ENCODE measurements at regions not wholly inside any gene's neighbourhood (a gene's known extent, or its start where the extent isn't known, plus 50 kb on each side); places are given as distances from the start of the nearest gene placed in this dataset.
"Not testable (repeated sequence)": the region's sequence is repeated elsewhere in the genome, so short reads cannot be mapped to it uniquely, and the experiment has no call there.

- no peak for DNase-seq
Measured at GRCh38 chr10:94232711-94233383, 129.9 kb downstream of the NOC3L start.

- no peak for DNase-seq
Measured at GRCh38 chr10:94235461-94235860, 127.3 kb downstream of the NOC3L start.

DNA sequence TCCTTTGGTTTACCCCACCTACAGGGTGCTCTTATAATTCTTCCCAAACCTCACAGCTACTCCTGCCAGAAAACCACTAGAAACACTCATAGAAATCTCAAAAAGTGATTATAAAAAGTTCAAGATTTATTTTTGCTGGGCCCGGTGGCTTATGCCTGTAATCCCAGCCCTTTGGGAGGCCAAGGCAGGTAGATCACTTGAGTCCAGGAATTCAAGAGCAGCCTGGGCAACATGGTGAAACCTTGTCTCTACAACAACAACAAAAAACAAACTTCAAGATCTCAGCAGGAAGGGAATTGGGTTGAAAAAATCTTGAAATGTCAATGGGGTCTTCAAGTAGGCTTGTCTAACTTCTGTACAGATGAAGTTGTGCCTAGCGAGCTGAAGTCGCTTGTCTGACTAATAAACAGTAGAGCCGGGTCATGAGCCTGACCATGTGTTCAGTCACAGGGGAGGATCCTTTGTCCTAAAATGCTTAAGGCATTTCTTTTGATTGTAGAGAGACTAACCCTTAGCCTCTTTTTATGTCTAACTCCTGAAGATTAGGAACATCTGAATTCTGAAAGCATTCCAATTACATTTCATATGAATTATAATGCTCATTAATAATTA lies 124.6 kb downstream of the NOC3L start:
- DNase-seq: no peak

- DNase-seq: no peak
Measured at GRCh38 chr10:94239696-94240095, 123.0 kb downstream of the NOC3L start.

DNA sequence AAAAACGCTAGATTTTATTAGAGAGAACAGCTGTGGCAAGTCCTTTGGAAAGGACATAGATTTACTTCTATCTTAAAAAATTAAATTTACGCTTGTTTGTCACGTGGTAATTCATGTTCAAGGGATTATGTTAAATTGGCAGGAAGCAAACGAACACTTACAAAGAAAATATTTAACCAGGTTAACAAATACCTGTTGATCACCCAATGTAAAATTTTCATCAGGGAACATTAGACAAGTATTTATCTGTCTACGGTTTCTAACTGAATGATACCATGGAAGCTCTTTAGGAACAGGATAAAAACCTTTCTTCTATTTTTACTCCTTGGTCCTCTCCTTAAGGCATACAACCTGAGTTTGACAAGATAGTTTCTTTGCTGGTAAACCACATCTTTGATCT lies 122.2 kb downstream of the NOC3L start:
- DNase-seq: no peak

DNA sequence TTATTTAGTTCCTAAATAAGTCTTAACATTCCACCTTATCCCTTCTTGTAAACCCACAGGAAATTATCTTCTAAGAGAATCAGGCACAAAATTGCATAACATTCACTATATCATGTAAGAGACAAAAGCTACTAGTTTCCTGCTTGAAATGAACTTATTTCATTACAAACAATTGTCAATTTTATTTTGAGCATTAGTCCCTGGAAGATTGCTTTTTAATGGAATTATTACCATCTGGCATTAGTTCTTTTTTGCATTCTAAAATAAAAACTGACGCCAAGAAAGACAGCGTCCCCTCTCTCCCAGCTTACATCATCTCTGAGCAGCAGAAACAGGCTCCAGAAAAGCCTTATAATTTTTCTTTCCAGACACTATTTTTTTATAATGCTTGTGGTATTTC lies 121.8 kb downstream of the NOC3L start:
- peak; percentile 30 for DNase-seq

DNA sequence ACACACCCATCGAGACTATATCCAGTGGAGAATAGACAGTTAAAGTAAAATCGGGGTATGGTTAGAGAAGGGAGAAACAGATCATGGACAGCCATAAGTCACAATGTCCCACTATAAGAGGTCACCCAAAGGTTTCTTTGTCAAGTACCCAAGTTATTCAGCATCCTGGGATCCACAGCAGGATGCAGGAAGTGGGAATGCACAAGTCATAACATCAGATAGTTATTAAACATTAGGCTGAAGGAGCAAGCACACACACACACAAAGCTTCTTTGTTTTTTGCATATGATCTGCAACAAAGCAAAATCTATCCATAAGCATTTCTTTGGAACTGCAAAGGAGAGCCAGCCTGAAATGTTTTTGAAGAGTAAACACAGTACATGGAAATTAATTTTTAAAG lies 111.6 kb downstream of the NOC3L start:
- DNase-seq: no peak

DNA sequence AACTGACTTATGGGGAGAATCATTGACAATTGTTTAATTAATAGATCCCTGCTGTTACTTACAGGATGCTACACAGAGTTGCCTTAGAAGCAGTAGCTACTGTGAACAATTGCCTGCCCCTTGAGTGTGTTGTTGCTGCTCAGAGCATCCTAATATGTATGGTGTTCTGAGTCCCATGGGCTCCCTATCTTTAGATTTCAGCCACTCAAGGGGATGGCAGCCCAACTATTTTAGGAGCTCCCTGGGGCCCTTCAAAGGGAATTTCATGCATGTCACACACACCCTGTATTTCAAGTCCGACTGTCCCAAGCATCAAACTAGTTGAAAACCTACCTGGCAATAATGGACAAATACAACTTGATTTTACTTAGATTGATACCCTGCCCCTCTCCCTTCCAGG lies 111.2 kb downstream of the NOC3L start:
- no peak for DNase-seq

GRCh38 chr10:94257407-94257806 lies 105.3 kb downstream of the NOC3L start:
- DNase-seq: not testable (repeated sequence)

DNA sequence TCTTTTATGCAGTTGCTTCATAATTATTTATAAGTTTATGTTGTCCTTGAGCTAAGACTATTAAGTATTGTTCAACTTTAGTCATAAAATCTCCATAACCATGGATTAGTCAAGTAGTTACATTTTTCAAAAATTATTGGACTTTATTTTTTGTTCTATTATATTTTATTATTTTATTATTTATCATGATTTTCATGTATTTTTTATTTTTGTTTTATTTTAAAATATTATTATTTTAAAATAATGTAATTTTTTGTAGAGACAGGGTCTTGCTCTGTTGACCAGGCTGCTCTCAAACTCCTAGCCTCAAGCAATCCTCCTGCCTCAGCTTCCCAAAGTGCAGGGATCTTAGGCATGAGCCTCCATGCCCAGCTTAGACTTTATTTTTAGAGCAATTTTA lies 102.3 kb downstream of the NOC3L start:
- DNase-seq: no peak

DNA sequence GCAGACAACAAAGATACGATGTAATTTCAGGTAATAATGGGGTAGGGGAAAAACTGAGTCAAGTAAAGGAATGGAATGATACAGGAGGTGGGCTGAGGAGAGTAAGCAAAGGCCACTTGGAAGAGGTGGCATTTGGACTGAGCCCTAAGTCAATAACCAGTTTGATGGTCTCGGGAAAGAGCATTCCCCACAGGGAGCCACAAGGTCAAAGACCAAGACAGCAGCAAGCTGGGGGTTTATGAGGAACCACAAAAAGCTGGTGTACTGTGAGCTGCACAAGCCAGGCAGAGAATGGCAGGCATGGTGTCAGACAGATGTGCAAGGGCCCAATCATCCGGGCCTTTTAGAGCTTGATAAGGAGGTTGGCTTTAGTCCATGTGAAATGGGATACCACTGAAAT lies 98.7 kb downstream of the NOC3L start:
- peak; percentile 18 for DNase-seq

DNA sequence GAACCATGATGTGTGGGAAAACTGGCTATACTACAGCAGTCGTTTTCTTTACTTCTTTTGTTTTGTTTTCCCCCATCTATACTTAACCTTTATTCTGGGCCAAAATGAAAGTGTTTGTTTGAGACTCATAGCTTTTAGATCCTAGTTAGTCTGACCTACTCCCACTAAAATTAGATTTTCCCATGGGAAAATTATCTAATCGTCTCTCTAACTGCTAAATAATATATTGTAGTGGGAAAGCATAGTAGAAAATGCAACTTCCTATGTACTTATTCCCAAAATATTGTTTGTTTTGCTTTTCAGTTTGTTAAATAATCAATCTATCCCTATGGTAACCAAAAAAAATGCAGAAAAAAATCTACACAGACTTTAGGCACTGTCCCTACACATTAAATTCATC lies 96.6 kb downstream of the NOC3L start:
- no peak for DNase-seq

DNA sequence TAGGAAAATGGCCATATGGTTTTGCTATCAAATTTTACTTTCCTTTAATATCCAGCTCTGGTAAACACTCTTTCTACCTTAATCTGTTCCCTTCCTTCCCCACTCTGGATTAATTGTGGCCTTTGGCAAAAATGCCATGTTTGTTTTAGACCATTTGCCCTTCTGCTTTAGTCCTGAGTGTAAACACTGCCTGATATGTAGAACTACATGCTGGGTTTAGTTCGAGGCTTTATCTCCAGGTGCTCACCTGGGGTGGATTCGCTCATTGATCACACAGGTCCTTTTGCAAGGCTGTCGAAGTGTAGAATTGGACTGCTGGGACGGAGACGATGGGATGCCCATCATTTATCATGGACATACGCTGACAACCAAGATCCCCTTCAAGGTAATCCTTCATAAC lies 94.1 kb downstream of the NOC3L start:
- no peak for DNase-seq

DNA sequence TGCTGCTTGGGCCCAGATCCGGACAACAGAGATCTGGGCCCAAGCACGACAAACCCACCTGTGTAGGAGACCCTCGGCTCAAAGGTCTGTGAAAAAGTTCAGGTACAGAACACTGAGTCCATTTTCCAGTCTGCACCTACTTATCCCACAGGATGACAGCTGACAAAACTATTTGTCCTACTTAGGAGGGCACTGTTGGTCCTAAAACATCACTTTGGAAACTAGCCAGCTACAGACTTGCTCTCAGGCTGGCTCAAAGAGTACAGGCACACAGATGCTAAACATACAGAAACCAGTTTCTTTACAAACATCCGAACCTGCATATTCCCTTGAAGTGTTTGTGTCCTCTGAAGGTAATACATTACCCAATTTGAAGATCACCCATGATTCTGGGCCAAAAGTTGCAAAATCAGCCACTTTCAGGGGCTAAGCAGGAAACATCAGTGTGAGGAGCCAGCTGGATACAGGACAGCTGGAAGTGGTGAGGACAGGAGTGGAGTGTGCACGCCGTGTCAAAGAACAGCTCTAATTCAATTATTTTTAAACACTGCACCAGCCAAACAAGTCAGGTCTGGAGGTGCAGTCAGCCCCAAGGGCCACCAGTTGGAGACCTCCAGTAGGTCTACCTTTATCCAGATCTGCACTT lies 88.5 kb downstream of the NOC3L start:
- no peak for DNase-seq

DNA sequence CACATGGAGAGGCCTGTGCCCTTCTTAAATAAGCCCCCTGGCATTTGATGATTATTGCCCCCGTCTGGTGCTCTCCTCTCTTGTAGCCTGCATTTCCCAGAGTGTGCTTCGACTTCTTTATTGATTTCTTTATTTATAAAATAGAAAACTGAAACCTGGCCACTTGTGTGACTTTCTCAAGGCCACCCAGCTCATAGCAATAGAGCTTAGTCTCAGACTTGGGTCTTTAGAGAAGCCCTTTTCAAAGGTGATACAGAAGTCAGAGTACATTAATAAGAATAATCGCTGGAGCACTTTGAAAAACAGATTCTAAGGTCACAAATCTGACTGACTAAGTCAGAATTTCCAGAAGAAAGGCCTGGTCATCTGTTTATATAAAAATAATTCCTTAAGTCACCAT lies 86.6 kb downstream of the NOC3L start:
- no peak for DNase-seq

- DNase-seq: no peak
Measured at GRCh38 chr10:94277450-94277849, 85.3 kb downstream of the NOC3L start.

- peak; percentile 50 for DNase-seq
Measured at GRCh38 chr10:94279835-94280709, 82.7 kb downstream of the NOC3L start.

DNA sequence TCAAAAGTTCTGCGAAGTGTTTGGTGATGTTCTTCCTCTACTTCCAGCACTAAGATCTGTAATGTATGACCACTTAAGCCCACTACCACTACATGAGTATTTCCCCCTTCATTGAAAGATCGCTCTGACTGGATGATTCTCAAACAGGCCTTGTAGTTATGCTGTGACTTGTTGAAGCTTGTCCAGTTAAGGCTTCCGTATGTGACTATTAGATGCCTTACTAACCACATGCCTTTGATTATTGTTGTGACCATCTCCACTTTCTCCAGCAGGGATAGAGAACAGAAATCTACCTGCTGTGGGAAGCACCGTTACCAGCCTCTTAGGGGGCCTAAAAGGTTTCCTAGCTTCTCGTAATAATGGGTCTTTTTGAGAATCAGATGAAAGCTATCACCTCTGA lies 81.1 kb downstream of the NOC3L start:
- no peak for DNase-seq

DNA sequence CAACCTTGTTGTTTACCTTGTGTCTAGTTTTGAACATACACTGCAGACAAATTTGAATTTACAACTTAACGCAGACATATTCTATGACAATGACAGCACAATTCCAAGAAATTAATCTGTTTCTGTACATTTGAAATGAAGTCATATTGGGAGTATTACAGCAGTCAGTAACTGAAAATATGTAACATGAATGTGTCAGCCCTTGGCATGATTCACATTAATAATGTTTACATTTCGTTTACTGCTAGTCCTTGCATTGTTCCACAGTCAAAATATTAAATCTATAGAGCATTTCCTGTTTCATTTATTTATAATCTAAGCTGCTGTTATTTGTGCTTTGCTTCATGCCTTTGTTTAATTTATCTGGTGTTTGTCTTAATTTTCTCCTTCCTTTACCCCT lies 80.4 kb downstream of the NOC3L start:
- no peak for DNase-seq
